A673 (cell line): ENCODE measurements at regions not wholly inside any gene's neighbourhood (a gene's known extent, or its start where the extent isn't known, plus 50 kb on each side); places are given as distances from the start of the nearest gene placed in this dataset.

Experiments used
- EZH2 ChIP-seq: fragments of 200-600 bp; sonication (generic); IDR thresholded peaks from 2 replicates; pipeline ENCODE4 v1.6.1; 2017; ENCODE audit warnings: borderline replicate concordance, low read depth, mild to moderate bottlenecking, mixed read lengths, antibody characterized with exemption, low read length; ENCODE audit not compliant: poor library complexity, severe bottlenecking
- TF ChIP-seq, protein P1 (sequence below): fragments of 300-800, 200-600 bp; sonication (generic); conservative IDR thresholded peaks from 2 replicates; pipeline ENCODE4 v1.5.1; 2017; ENCODE audit warnings: low read depth, mild to moderate bottlenecking, antibody characterized with exemption, low read length, moderate library complexity, mixed read lengths

DNA sequence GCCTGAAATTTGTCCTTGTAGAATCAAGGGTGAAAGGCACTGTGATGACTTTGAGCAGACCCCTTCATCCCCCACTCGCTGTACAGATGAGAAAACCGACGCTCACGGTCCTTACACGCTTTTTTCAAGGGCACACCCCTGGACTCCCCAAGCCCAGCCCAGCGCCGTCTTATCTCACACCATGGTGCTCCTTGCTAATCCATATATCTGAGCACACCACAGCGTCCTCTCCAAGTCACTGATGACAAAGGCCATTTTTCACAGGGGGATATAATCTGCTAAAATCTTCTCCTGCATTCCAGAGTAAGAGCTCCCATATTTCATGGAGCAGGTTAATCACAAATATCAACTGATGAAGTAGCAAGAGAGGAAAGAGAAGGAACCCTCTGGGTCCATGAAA, 486.3 kb downstream of the BCOR start:
- TF ChIP-seq, protein P1, sequence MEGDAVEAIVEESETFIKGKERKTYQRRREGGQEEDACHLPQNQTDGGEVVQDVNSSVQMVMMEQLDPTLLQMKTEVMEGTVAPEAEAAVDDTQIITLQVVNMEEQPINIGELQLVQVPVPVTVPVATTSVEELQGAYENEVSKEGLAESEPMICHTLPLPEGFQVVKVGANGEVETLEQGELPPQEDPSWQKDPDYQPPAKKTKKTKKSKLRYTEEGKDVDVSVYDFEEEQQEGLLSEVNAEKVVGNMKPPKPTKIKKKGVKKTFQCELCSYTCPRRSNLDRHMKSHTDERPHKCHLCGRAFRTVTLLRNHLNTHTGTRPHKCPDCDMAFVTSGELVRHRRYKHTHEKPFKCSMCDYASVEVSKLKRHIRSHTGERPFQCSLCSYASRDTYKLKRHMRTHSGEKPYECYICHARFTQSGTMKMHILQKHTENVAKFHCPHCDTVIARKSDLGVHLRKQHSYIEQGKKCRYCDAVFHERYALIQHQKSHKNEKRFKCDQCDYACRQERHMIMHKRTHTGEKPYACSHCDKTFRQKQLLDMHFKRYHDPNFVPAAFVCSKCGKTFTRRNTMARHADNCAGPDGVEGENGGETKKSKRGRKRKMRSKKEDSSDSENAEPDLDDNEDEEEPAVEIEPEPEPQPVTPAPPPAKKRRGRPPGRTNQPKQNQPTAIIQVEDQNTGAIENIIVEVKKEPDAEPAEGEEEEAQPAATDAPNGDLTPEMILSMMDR: no peak
- TF ChIP-seq EZH2: no peak
